CD4-positive, alpha-beta T cell treated with Interleukin-12 subunit alpha and Interleukin-12 subunit beta, for 1 hour (primary cell): ENCODE measurements at regions not wholly inside any gene's neighbourhood (a gene's known extent, or its start where the extent isn't known, plus 50 kb on each side); places are given as distances from the start of the nearest gene placed in this dataset.

ENCODE experiments used
- DNase-seq: peaks from one replicate; pipeline ENCODE4 v3.0.0-alpha.2; 2020

GRCh38 chr6:19432966-19433498 lies 404.1 kb upstream of the ID4 start:
- no peak for DNase-seq

- no peak for DNase-seq
Measured at GRCh38 chr6:19434065-19434464, 403.1 kb upstream of the ID4 start.

GRCh38 chr6:19435755-19436154 lies 401.4 kb upstream of the ID4 start:
- DNase-seq: no peak

- no peak for DNase-seq
Measured at GRCh38 chr6:19438566-19439353, 398.4 kb upstream of the ID4 start.

GRCh38 chr6:19440531-19440930 lies 396.6 kb upstream of the ID4 start:
- DNase-seq: no peak

GRCh38 chr6:19443411-19443810 lies 393.8 kb upstream of the ID4 start:
- no peak for DNase-seq

- no peak for DNase-seq
Measured at GRCh38 chr6:19444041-19444440, 393.1 kb upstream of the ID4 start.

- no peak for DNase-seq
Measured at GRCh38 chr6:19444481-19444880, 392.7 kb upstream of the ID4 start.

GRCh38 chr6:19446570-19446969 lies 390.6 kb upstream of the ID4 start:
- no peak for DNase-seq

GRCh38 chr6:19450651-19451050 lies 386.5 kb upstream of the ID4 start:
- no peak for DNase-seq

GRCh38 chr6:19452495-19452894 lies 384.7 kb upstream of the ID4 start:
- no peak for DNase-seq

GRCh38 chr6:19454001-19454720 lies 383.0 kb upstream of the ID4 start:
- no peak for DNase-seq

- DNase-seq: no peak
Measured at GRCh38 chr6:19454721-19455392, 382.3 kb upstream of the ID4 start.

GRCh38 chr6:19463250-19463649 lies 373.9 kb upstream of the ID4 start:
- no peak for DNase-seq

- DNase-seq: no peak
Measured at GRCh38 chr6:19463925-19464324, 373.2 kb upstream of the ID4 start.

GRCh38 chr6:19465256-19465655 lies 371.9 kb upstream of the ID4 start:
- no peak for DNase-seq

GRCh38 chr6:19465760-19466159 lies 371.4 kb upstream of the ID4 start:
- DNase-seq: no peak

GRCh38 chr6:19470333-19470732 lies 366.8 kb upstream of the ID4 start:
- no peak for DNase-seq

GRCh38 chr6:19472153-19472552 lies 365.0 kb upstream of the ID4 start:
- no peak for DNase-seq

GRCh38 chr6:19472850-19473249 lies 364.3 kb upstream of the ID4 start:
- no peak for DNase-seq

GRCh38 chr6:19477563-19477962 lies 359.6 kb upstream of the ID4 start:
- DNase-seq: no peak

- DNase-seq: no peak
Measured at GRCh38 chr6:19478273-19478672, 358.9 kb upstream of the ID4 start.

- no peak for DNase-seq
Measured at GRCh38 chr6:19478992-19479391, 358.2 kb upstream of the ID4 start.

GRCh38 chr6:19479551-19479950 lies 357.6 kb upstream of the ID4 start:
- no peak for DNase-seq
